ENCODE measurements at regions not wholly inside any gene's neighbourhood (a gene's known extent, or its start where the extent isn't known, plus 50 kb on each side); places are given as distances from the start of the nearest gene placed in this dataset.

- no peak for DNase-seq
Measured at GRCh38 chr16:51201604-51202003, 50.5 kb upstream of the SALL1 start.
